SHP77 (cell line): ENCODE measurements at regions not wholly inside any gene's neighbourhood (a gene's known extent, or its start where the extent isn't known, plus 50 kb on each side); places are given as distances from the start of the nearest gene placed in this dataset.
"Not testable (repeated sequence)": the region's sequence is repeated elsewhere in the genome, so short reads cannot be mapped to it uniquely, and the experiment has no call there.

Experiments used
- DNase-seq, 2 experiments: peaks; one replicate each; lab custom pipeline; 2025; lab: John Stamatoyannopoulos, UW

GRCh38 chr15:81723113-81723651, 322.6 kb downstream of the MEX3B start:
- no peak for DNase-seq

GRCh38 chr15:81716468-81716867, 329.4 kb downstream of the MEX3B start:
- not testable (repeated sequence) for DNase-seq

- DNase-seq: no peak
Observed at GRCh38 chr15:81710328-81710727, 335.5 kb downstream of the MEX3B start.

DNA sequence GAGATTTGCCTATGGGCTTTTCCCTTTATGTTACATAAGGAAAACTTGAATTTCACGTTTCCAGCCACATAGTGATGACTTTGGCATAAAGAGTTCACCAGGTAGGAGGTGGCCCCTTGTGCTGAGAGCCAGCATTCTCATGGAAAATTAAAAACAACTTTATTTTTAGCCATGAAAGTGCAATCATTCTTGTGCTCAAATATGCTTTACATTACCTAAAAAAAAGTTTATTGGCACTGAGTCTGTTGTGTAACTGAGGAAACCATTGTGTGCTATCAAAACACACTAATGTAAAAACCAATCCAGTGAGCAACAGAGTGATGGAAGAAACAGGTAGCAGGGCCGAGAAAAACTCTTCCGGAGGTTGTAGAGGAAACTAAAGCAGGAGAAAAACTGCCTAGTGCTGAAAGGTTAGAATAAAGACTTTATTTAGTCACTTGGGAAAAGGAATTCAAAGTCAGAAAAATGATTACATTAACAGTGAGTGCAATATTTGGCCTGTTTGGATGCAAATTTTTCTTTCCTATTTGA, 332.9 kb upstream of the TMC3 start:
- not testable (repeated sequence) for DNase-seq

GRCh38 chr15:81705727-81706126, 331.7 kb upstream of the TMC3 start:
- not testable (repeated sequence) for DNase-seq

DNA sequence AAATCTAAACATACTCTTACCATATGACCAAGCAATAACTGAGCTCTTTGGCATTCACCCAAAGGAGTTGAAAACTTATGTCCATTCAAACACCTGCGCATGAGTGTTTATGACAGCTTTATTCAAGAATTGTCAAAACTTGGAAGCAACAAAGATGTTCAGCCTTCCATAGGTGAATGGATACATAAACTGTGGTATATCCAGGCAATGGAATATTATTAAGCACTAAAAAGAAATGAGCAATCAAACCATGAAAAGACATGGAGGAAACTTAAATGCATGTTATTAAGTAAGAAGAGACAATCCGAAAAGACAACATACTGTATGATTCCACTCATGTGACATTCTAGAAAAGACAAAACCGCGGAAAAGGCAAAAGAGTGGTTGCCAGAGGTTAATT, 312.0 kb upstream of the TMC3 start:
- DNase-seq: no peak

DNA sequence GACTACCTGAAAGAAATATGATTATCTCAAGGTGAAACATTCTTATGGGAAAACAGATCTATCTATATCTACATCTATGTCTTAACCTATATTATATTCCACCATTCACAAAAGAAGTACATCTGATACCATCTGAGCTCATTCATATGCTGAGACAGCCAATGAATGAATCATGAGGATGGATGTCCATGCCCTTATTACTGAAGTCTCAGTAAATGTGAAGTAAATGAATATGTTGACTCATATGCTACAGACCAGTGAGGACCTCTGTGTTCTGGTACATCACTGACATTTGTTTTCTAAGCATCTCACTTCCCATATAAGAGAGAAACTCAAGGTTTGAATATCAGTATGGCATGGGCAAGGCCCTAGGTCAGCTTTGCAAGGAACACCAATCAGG, 311.2 kb upstream of the TMC3 start:
- DNase-seq: no peak

DNA sequence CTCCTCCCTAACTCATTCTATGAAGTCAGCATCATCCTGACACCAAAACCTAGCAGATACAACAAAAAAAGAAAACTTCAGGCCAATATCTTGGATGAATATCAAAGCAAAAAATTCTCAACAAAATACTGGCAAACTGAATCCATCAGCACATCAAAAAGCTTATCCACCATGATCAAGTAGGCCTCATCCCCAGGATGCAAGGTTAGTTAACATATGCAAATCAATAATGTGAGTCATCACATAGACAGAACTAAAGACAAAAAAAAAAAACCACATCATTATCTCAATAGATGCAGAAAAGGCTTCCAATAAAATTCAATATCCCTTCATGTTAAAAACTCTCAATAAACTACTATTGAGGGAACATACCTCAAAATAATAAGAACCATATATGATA, 306.8 kb upstream of the TMC3 start:
- no peak for DNase-seq

DNA sequence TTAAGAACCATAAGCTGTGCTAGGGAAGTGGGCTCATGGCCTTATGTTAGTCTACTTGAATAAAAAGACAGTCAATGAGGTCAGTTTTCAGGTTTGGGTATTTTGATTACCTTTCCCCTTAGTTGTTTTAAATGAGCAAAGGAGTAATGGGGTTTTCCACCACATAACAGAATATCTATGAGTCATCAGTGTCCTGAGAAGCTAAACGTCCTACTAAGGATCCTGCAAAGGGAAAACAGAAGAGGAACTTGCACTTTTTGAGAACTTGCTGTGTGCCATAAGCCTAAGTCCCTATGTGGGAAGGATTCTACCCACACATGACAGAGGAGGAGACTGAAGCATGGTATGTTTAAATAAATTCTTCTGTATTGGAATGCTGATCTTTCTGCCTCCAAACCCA, 292.8 kb upstream of the TMC3 start:
- no peak for DNase-seq

- no peak for DNase-seq
Observed at GRCh38 chr15:81660976-81661375, 287.0 kb upstream of the TMC3 start.

DNA sequence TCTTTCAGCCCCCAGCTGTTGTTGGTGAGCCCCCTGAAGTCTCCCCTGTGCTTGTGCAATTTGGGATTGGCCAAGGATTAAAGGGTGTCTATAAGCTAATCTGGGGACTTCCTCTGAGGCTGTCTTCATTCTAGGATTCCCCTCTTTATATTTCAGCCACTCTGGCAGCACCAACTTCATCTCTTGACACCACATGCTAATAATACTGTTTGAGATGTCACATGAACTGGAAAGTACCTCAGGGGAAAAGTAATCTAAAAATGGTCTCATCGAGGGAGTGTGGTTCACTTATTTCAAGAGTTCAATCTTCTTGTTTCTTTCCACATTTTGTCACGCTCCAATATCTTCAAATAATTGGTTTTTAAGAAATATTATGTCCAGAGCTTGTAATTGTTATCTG, 279.2 kb upstream of the TMC3 start:
- DNase-seq: no peak

DNA sequence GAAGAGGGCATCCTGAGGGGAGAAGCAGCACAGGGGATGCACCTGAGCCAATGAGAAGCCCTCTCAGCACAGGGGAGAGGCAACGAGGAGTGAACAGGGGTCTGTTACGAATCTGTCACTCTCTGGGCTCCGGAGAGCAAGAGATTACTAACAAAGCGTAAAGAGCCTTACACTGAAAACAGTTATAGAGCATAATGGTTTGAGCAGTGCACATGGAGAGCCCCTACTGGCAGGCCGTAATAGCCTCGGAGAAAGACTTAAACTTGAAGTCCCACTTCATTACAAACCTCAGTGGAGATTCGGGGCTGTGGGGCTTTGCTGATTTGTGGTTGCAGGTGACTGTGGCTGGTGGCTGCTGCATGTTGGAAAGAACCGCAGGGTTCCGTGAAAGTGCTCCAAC, 271.5 kb upstream of the TMC3 start:
- no peak for DNase-seq

- DNase-seq: no peak
Observed at GRCh38 chr15:81643771-81644170, 269.8 kb upstream of the TMC3 start.

- no peak for DNase-seq
Observed at GRCh38 chr15:81642451-81642990, 268.5 kb upstream of the TMC3 start.

DNA sequence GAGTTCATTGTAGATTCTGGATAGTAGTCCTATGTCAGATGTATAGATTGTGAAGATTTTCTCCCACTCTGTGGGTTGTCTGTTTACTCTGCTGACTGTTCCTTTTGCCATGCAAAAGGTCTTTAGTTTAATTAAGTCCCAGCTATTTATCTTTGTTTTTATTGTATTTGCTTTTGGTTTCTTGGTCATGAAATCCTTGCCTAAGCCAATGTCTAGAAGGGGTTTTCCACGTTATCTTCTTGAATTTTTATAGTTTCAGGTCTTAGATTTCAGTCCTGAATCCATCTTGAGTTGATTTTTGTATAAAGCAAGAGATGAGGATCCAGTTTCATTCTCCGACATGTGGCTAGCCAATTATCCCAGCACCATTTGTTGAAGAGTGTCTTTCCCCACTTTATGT, 262.1 kb upstream of the TMC3 start:
- not testable (repeated sequence) for DNase-seq

DNA sequence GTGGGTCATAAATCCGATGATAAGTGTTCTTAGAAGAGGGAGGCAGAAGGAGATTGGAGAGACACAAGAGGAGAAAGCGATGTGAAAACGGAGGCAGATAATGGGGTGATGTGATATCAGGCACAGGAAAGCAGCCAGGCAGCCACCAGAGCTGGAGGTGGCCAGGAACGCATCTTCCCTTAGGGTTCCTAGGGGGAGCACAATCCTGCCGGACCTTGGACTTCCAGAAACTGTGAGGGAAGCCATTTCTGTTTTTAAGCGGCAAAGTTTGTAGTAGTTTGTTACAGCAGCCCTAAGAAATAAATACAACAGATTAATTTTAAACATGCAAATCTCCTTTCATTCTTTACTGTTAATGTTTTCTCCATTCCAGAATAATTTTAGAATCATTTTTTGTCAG, 259.9 kb upstream of the TMC3 start:
- DNase-seq: no peak

- no peak for DNase-seq
Observed at GRCh38 chr15:81625896-81626295, 251.9 kb upstream of the TMC3 start.

GRCh38 chr15:81619002-81619401, 245.0 kb upstream of the TMC3 start:
- no peak for DNase-seq

DNA sequence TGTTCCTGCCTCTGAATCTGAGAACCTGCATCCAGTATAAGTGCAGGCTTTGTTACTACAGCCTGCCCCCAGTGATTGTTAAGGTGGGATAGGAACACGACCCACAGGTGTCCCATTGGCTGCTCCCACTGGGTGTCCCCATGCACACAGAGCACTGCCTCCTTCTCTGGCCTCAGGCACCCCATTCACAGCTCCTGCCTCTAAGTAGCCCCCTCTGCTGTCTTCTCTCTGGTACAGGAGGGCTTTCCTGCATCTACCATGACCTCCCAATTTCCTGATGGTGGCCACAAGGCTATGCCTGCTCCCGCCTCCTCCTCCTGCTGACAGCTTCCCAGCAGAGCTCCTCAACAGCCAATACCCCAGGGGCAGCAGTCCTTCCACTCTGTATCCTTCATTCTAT, 238.6 kb upstream of the TMC3 start:
- DNase-seq: no peak

GRCh38 chr15:81611679-81612078, 237.7 kb upstream of the TMC3 start:
- DNase-seq: no peak

DNA sequence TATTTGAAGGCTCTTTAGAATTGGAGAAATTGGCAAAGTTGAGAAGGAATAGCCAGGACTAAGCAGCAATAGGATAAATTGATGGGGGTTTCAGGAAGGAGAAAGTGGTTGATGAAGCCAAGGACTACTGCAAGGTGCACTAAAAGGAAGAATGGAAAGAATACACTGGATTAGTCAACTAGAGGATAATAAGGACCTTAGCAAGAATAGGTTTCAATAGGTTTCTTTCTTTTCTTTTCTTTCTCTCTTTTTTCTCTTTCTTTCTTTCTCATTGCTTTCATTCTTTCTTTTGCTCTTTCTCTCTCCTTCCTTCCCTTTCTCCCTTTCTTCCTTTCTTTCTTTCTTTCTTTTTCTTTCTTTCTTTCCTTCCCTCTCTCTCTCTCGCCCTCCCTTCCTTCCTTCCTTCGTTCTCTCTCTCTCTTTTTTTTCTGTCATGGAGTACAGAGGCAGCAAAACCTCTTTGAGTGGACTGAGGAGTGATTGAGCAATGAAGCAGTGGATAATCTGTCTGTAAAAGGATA, 234.4 kb upstream of the TMC3 start:
- DNase-seq: no peak

- no peak for DNase-seq
Observed at GRCh38 chr15:81604713-81605112, 230.7 kb upstream of the TMC3 start.

DNA sequence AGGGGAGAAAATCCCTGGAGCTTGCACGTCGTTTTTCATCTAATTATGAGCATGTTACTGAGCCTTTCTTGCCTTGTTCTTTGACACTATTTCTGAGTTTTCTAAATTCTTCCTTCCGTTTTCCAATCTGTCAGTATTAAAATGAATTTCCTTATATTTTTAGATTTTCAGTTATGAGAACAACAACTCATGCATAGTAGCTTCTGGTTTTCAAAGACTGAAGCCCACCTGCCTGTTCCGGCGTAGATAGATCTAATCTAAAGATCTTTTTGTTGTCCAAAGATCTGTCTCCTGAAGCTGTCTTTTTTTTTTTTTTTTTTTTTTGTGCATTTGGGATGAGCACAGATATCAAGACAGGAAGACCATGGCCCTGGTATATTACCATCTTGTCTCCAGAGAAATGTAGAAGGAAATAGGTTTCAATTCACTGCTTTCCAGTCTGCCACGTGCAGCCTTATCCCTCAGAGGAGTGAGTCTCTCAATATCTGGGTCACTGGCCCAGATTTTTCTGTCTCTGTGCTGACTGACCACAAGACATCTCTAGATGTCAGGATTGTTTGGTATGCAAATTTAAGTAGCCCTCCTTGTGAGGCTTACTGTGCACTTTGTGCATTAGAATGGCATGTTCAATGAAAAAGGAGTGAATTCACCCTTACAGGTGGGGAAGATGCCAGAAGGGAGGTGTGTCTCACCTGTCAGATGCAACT, 222.3 kb upstream of the TMC3 start:
- no peak for DNase-seq
